NCI-H2029 (cell line): ENCODE measurements at regions not wholly inside any gene's neighbourhood (a gene's known extent, or its start where the extent isn't known, plus 50 kb on each side); places are given as distances from the start of the nearest gene placed in this dataset.

Experiments
- DNase-seq: peaks from one replicate; lab custom pipeline; 2025; lab: John Stamatoyannopoulos, UW

DNA sequence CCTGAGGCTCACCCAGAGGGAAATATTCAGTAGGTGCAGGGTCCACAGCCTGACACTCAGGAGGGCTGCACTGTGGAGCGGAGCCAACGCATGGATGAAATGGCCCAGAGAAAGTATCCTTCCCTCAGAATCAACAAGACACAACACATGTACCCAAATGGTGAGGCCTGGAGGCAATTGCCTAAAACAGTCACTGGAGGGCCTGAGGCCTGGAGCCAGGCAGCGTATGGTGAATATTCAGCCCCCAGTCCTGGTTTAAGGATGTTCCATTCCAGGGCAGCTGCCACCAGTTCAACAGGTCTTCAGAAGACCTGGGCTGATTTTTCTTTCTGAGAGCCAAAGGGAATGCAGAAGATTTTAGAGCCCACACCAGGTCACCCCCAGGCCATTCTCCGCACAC is 264.8 kb downstream of the INSC start:
- no peak for DNase-seq

- no peak for DNase-seq
These were observed 276.1 kb downstream of the INSC start for GRCh38 chr11:15390857-15391256.

DNA sequence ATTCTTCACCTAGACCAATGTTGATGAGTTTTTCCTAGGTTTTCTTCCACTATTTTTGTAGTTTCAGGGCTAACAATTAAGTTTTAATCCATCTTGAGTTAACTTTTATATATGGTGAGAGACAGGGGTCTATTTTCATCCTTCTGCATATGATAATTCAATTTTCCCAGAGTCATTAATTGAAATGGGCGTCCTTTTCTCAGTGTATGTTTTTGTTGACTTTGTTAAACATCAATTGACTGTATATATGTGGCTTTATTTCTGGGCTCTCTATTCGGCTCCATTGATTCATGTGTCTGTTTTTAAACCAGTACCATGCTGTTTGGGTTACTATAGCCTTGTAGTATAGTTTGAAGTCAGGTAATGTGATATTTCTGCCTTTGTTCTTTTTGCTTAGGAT is 282.1 kb downstream of the INSC start:
- no peak for DNase-seq

- DNase-seq, result no peak
These were observed 292.2 kb downstream of the INSC start for GRCh38 chr11:15406851-15407351.

DNA sequence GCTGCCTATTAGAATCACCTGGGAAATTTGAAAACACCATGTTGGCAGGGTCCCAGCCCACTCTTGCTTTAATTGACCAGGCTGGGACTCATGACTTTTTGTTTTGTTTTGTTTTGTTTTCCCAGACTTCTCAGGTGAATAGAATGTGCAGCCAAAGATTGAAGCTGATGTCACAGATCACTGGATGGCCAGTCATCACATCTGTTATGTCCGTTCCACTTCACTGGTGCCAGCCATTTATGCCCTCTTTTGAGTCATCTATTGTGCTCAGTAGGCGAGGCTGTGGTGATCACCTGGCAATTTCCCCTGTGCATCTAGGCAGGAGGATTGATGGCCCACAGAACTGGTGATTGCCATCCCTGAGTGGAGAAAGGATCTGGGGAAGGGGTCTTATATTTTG is 297.3 kb downstream of the INSC start:
- peak; percentile 94 for DNase-seq

- no peak for DNase-seq
These were observed 304.2 kb downstream of the INSC start for GRCh38 chr11:15418921-15419320.

DNA sequence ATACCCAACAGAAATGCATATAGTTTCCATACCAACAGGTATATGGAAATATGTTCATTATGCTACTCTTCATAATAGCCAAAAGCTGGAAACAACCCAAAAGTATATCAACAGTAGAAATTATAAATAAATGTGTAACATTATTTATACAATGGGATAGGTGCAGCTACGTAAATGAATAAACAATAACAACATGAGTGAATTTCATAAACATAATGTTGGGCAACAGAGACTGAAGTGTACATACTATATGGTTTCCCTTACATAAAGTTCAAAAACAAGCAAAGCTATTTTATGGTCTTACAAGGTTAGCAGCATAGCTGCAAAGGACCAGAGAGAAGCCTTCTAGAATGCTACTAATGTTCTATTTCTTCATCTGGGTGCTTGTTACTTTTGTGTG is 305.0 kb downstream of the INSC start:
- DNase-seq, result no peak

GRCh38 chr11:15430381-15430780 is 315.7 kb downstream of the INSC start:
- DNase-seq, result no peak

DNA sequence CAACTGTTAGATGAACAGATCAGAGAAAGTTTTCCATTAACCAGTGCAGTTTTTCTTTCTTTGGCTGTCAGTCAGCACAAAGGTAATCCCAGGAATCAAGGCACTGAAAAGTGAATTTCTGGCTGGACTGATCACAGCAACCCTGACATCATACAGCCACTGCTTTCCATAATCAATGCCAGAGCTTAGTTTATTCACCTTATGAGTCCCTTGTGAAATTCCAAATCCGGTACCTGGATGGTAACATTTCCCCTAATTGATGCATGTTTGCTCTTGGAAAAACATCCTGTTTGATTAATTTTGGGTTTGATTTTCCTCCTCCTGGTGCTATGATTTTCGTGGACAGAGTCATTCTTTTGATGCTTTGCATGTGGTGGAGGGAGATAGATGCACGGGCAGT is 319.8 kb downstream of the INSC start:
- no peak for DNase-seq

DNA sequence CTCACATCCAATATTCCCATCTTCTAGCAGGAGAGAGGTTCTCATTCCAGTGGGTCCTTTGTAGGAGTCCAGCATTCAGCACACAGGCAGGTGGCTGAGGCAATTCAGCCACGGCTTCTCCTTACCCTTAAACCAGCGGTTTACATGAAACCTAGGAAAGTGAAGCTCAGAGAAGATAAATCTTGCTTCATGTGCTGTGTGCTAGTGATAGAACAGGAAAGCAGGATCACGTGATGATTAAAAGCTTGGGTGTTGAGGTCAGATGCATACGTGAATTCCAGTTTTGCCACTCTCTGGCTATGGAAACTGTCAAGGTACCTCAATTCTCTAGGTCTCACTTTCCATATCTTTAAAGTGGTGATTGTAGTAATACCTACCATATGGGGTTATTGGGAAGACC is 331.6 kb downstream of the INSC start:
- DNase-seq, result no peak

- DNase-seq, result no peak
These were observed 332.2 kb downstream of the INSC start for GRCh38 chr11:15446929-15447328.

- DNase-seq, result no peak
These were observed 337.0 kb downstream of the INSC start for GRCh38 chr11:15451713-15452112.

- DNase-seq, result no peak
These were observed 338.6 kb downstream of the INSC start for GRCh38 chr11:15453211-15453765.

GRCh38 chr11:15468466-15468865 is 353.7 kb downstream of the INSC start:
- no peak for DNase-seq

DNA sequence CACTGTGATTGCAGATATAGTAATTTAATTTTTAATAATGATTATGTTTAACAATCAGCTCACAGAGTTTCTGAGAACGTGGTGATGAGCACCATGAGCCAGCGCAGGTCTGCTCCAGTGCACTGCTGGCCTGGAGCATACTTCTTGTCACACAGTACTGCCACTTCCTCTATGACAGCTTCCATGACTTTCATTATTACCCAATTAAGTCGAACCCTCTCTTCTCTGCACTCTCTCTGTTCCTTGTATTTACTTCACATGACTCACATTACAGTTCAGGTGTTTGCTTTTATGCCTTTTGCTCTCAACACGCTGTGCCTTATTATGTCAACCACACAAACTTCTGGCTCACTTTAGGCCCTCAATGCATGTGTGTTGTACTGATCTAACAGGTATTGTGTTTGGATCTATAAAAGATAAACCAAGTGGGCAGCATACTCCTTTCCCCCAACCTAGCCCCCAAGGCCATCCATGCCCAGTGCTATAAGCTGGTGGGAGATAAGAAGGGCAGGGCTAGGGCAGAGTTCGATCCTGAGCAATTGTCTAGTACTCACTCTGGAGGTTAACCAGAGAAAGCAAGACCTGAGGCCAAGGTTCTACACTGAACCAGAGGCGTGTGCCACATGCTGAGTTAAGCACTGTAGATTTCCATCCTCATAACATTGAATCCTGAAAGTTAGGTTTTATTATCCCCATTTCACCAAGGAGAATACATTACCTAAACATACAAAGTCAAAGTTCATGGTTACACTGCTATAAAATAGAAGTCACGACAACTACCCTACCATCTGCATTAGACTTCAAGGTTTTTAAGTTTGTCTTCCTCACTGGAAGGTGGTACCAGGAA is 356.5 kb downstream of the INSC start:
- DNase-seq, result peak; percentile 59

DNA sequence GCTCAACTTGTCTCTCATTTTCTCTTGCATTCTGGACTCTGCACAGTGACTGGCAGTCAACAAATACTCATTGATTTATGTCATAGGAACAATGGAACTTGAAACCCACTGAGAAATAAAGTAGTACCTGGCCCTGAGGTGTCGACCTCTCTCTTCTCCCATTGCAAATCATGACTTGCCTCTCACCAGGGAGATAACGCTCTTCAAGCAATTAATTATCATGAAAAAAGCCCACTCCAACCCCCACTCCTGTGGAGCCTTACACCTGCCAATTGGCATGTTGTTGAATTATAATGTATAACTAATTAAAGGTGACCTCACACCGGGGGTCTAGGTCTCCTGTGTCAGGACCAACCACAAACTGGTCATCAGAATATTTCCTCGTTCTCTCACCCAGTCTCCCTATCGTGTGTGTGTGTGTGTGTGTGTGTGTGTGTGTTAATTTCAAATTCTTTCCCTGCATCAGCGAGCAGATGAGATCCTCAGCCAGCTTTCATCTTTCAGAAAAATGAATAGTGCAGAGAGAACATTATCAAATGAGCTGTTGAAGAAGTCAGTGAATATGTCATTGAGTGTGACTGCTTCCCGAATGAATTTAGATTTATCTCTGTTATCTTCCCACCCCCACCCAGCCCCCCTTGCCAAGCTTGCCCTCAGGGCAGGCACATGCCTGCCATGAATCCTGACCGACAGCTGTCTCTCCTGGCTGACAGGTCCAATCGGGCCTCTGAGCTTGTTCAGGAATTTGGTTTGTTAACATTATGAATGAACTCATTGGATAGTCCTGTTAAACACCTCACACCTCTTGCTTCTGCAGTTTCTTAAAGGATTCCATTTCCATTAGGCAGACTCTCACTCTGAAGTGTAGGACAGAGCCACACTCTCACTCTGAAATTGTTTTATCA is 357.4 kb downstream of the INSC start:
- peak; percentile 29 for DNase-seq

DNA sequence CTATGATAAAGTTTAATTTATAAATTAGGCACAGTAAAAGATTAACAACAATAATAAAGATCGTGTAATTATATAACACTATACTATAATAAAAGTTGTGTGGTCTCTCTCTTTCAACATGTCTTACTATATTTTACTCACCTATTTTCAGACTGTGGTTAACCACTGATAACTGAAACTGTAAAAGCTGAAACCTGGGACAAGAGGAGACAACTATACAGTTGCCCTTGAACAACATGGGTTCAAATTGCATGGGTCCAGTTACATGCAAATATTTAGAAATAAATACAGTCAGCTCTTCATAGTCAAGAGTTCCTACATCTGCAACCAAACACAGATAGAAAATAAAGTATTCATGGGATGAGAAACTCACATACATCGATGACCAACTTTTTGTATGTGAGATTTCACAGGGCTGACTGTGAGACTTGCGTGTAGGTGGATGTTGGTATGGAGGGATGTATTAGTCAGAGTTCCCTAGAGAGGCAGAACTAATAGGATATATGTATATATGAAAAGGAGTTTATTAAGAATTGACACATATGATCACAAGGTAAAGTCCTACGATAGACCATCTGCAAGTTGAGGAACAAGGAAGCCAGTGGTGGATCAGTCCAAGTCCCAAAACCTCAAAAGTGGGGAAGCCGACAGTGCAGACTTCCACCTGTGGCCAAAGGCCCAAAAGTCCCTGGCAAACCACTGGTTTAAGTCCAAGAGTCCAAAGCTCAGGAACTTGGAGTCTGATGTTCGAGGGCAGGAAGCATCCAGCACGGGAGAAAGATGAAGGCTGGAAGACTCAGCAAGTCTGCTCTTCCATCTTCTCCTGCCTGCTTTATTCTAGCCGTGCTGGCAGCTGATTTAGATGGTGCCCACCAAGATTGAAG is 359.5 kb downstream of the INSC start:
- no peak for DNase-seq

GRCh38 chr11:15476371-15476917 is 361.7 kb downstream of the INSC start:
- DNase-seq, result no peak

- no peak for DNase-seq
These were observed 367.1 kb downstream of the INSC start for GRCh38 chr11:15481871-15482270.

DNA sequence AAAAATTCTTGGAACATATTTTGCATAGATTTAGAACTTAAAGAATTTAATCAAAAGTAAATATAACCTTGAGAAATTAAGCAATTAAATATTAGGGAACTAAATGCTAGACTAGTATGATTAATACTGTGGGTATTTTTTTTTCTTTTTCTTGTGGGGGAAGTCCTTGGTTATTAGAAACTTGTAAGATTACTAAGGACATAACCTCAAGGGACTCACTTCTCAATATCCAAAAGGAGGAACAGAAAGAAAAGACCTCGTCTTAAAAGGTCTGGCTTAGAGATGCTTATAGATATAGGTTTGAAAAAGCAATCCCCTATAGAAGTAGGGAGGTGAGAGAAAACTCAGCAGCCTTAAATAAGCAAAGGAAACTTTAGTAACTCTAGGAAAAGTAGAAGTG is 368.5 kb downstream of the INSC start:
- DNase-seq, result no peak

GRCh38 chr11:15484398-15484797 is 369.7 kb downstream of the INSC start:
- no peak for DNase-seq
